AG04450 (cell line): ENCODE measurements at regions not wholly inside any gene's neighbourhood (a gene's known extent, or its start where the extent isn't known, plus 50 kb on each side); places are given as distances from the start of the nearest gene placed in this dataset.

Source experiments
- CTCF ChIA-PET: fragments of 300-600, 350-600 bp; formaldehyde crosslinking; extraction: SDS; loops from one replicate; lab custom pipeline; 2022; ENCODE audit warnings: antibody characterized with exemption, inconsistent platforms; lab: Charles Lee
- POLR2A ChIA-PET: fragments of 350-600 bp; formaldehyde crosslinking; extraction: SDS; loops from one replicate; lab custom pipeline; 2021; ENCODE audit warnings: antibody characterized with exemption, inconsistent platforms; lab: Yijun Ruan, JAX
- DNase-seq: peaks from one replicate; pipeline ENCODE4 v3.0.0-alpha.2; 2011; ENCODE audit warnings: low read depth, low spot score
- H3K27ac ChIP-seq: one replicate; pipeline ENCODE4 v1.5.1; 2012; ENCODE audit warnings: low read depth, low read length, control low read depth
- H3K27me3 ChIP-seq: one replicate; pipeline ENCODE4 v1.6.0; 2012; ENCODE audit warnings: low read length; ENCODE audit not compliant: control insufficient read depth, insufficient read depth
- H3K4me3 ChIP-seq: 2 replicates; pipeline ENCODE4 v1.5.1; 2011; ENCODE audit warnings: mild to moderate bottlenecking, low read depth, low read length, control low read depth
- H3K9me3 ChIP-seq: 2 replicates; pipeline ENCODE4 v1.5.1; 2012; ENCODE audit warnings: low read length; ENCODE audit not compliant: control insufficient read depth, insufficient read depth
- CTCF ChIP-seq: IDR thresholded peaks from 2 replicates; pipeline ENCODE4 v1.5.1; 2011; ENCODE audit warnings: low read depth, low read length, control low read depth, inconsistent platforms

GRCh38 chr2:161096336-161096735 lies 63.9 kb upstream of the TANK start:
- Histone ChIP-seq H3K27ac (no peak overlapping the region), H3K27me3 (no peaks in the 10 kb centered on the region), H3K4me3 (no peak overlapping the region), H3K9me3 (no peaks in the 10 kb centered on the region)
- no peak for DNase-seq
- no peak for TF ChIP-seq CTCF
- POLR2A ChIA-PET, result no interaction called here
- CTCF ChIA-PET, result interaction anchor here (1.2 to 1.8 kb wide), 2 partner anchors 21 to 33 kb away, joined by 7 read pairs; no protein-coding TSS in a partner anchor

GRCh38 chr2:161097157-161097556 lies 63.1 kb upstream of the TANK start:
- TF ChIP-seq CTCF, result no peak
- no peak for DNase-seq
- H3K27ac ChIP-seq, result no peak overlapping the region
- H3K4me3 ChIP-seq, result no peak overlapping the region
- ChIA-PET CTCF (interaction anchor here (1.2 to 1.8 kb wide), 2 partner anchors 22 to 34 kb away, joined by 7 read pairs; no protein-coding TSS in a partner anchor), POLR2A (no interaction called here)
- H3K9me3 ChIP-seq, result no peaks in the 10 kb centered on the region
- H3K27me3 ChIP-seq, result no peaks in the 10 kb centered on the region

- TF ChIP-seq CTCF, result no peak
- H3K27me3 ChIP-seq, result no peaks in the 10 kb centered on the region
- POLR2A ChIA-PET, result no interaction called here
- no peak for DNase-seq
- H3K27ac ChIP-seq, result no peak overlapping the region
- H3K9me3 ChIP-seq, result no peaks in the 10 kb centered on the region
- no peak overlapping the region for H3K4me3 ChIP-seq
- CTCF ChIA-PET, result interaction anchor here (0.5 kb wide), 1 partner anchor 33 kb away, joined by 4 read pairs; no protein-coding TSS in a partner anchor
These were observed 59.9 kb upstream of the TANK start for GRCh38 chr2:161100211-161100895.

GRCh38 chr2:161101406-161101805 lies 58.8 kb upstream of the TANK start:
- TF ChIP-seq CTCF, result no peak
- no peak overlapping the region for H3K27ac ChIP-seq
- no peaks in the 10 kb centered on the region for H3K9me3 ChIP-seq
- ChIA-PET POLR2A (no interaction called here), CTCF (interaction anchor here (0.5 kb wide), 1 partner anchor 32 kb away, joined by 4 read pairs; no protein-coding TSS in a partner anchor)
- DNase-seq, result no peak
- H3K4me3 ChIP-seq, result no peak overlapping the region
- H3K27me3 ChIP-seq, result no peaks in the 10 kb centered on the region

- DNase-seq, result no peak
- CTCF ChIA-PET, result no interaction called here
These were observed 57.3 kb upstream of the TANK start for GRCh38 chr2:161102770-161103450.

More at GRCh38 chr2:161102770-161103450, 57.3 kb upstream of the TANK start:
- H3K27me3 ChIP-seq, result no peaks in the 10 kb centered on the region
- no peaks in the 10 kb centered on the region for H3K9me3 ChIP-seq
- H3K4me3 ChIP-seq, result no peak overlapping the region
- H3K27ac ChIP-seq, result no peak overlapping the region
- POLR2A ChIA-PET, result interaction anchor here (0.7 kb wide), 1 partner anchor 1901 kb away, joined by 3 read pairs; no protein-coding TSS in a partner anchor
- TF ChIP-seq CTCF, result no peak
